Nucleus accumbens (tissue), 56 donors: ENCODE measurements at regions not wholly inside any gene's neighbourhood (a gene's known extent, or its start where the extent isn't known, plus 50 kb on each side); places are given as distances from the start of the nearest gene placed in this dataset.
"Not testable (repeated sequence)": the region's sequence is repeated elsewhere in the genome, so short reads cannot be mapped to it uniquely, and the experiment has no call there.

Source experiments
- DNase-seq, 56 donors: peaks; one replicate each; lab custom pipeline; 2025; lab: John Stamatoyannopoulos, UW

DNA sequence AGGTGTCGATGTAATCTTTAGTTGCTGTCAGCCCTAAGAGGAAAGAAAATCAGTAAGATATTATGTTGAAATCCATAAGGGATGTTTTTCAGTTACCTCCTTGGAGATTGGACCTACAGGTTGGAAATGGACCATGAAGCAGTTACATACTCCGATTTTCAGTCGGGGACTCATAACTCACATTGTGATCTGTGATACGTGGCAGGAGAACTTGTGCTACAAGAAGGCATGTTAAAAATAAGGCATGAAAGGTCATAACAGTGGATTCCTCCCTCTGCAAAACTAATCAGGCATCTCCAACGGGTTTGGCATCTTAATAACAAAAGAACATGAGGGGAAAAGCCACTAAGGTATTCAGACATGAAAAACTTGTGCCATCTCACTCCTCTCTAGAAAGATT is 111.2 kb upstream of the CACHD1 start:
- DNase-seq, result no peak

DNA sequence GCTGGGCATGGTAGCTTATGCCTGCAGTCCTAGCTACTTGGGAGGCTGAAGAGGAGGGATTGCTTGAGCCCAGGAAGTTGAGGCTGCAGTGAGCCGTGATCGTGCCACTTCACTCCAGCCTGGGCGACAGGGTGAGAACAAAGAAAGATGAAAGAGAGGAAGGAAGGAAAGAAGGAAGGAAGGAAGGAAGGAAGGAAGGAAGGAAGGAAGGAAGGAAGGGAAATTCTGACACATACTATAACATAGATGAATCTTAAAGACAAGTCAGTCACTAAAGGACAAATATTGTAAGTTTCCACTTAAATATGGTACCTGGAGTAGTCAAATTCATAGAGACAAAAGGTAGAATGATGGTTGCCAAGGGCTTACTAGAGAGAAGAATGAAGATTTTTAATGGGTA is 108.0 kb upstream of the CACHD1 start:
- DNase-seq, result no peak

DNA sequence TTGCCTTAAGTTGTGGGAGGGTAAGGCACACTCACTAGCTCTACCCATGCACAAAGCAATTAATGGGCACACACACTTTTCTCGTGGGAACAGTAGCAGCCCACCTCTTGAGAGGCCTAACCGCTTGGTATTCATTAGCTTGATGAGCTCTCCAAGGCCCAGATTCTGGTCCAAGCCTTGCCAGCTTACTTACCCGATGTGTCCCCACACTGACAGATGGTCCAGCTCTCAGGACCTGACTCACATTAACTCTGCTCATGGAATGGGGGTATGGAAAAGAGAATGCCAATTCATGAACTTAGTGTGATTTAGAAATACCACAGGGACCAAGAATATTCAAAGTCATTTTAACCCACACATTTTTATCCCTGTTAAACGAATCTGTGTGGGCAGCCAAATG is 106.8 kb upstream of the CACHD1 start:
- DNase-seq, result peak in 6 of 56 donors; percentile 2 to 52 (median 10)

- DNase-seq, result peak in 15 of 56 donors; percentile 2 to 48 (median 8)
Measured at GRCh38 chr1:64363616-64364015, 106.3 kb upstream of the CACHD1 start.

- DNase-seq, result no peak
Measured at GRCh38 chr1:64366821-64367220, 103.1 kb upstream of the CACHD1 start.

DNA sequence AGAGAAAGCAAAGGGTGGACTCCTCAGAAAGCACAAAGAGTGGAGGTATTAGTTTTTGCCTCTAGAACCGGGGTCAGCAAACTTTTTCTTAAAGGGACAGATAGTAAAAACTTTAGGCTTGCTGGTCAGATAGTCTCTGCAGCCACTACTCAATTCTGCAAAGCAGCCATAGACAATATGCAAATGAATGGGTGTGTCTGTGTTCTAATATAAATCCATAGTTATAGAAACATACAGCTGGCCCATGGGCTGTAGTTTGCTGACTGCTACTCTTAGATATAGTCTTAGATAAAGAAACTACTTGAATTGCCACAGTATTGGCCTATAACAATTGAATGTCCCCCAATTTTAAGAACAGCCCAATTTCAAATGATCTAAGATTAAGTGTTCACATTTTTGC is 101.6 kb upstream of the CACHD1 start:
- no peak for DNase-seq

DNA sequence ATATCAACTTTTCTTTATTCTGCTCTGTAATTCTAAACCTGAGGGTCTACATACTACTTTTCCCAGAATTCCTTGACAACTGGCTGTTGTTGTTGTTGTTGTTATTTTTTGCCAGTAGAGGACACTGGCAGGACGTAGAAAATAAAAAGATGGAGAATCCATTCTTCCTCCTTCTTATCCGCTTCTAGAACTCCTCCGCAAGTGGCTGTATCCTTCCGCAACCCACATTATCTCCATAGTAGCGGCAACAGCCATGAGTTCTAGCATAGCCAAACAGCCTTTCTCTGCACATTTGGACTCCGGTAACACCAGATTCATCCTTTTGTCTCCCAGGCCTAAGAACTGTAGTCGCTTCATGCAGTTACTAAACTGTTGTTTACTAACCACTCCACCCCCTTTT is 91.1 kb upstream of the CACHD1 start:
- no peak for DNase-seq

DNA sequence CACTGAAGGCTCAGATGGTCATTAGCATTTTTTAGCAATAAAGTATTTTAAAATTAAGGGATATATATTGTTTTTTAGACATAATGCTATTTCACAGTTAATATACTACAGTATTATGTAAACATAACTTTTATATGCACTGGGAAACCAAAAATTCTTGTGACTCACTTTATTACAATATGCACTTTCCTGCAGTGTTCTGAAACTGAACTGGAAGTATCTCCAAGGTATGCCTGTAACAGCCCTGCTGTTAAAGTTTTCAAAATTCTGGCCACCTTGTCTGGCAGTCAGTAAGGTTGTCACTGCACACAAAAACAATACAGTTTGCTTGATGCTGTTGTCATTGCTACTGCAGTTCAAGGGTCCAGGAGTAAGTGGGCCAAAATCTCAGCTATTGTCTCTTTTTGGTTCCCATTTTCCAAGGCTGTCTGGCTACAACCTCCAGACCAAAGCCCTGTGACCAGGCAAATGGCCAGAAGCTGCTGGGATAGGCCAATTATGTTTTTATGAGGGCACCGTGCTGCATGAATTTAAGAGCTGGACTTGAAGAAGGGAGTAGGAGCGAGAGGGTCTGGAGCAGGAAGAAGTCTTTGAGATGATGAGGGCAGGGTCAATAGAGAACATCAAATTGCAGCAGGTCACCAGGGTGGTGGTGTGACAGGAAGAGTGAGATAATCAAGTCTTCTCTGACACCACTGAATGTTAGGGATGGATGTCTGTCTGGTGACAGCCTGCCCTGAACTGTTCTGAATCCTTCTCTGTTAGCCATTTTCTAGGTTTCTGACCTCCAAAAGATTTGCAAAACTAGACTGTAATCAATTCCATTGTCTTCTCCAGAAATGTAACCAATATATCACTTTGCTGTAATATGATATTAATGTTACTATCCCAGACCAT is 82.3 kb upstream of the CACHD1 start:
- peak in 8 of 56 donors; percentile 0 to 14 (median 6) for DNase-seq

- no peak for DNase-seq
Measured at GRCh38 chr1:64388336-64388735, 81.6 kb upstream of the CACHD1 start.

- no peak for DNase-seq
Measured at GRCh38 chr1:64392109-64392508, 77.8 kb upstream of the CACHD1 start.

GRCh38 chr1:64393790-64394189 is 76.1 kb upstream of the CACHD1 start:
- no peak for DNase-seq

DNA sequence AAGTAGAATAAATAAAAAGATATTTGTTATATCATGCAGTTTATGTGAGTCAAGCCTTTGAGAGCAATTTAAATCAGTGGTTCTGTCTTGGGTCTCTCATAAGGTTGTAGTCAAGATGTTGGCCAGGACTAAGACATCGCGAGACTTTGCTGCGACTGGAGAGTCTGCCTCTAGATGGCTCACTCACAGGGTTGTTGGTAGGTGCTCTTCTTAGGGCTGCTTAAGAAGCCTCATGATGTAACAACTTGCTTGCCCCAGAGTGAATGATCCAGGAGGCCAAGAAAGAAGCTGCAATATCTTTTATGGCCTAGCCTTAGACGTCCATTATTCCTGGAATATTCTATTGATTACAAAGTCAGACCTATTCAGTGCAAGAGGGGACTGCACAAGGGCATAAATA is 73.1 kb upstream of the CACHD1 start:
- no peak for DNase-seq

DNA sequence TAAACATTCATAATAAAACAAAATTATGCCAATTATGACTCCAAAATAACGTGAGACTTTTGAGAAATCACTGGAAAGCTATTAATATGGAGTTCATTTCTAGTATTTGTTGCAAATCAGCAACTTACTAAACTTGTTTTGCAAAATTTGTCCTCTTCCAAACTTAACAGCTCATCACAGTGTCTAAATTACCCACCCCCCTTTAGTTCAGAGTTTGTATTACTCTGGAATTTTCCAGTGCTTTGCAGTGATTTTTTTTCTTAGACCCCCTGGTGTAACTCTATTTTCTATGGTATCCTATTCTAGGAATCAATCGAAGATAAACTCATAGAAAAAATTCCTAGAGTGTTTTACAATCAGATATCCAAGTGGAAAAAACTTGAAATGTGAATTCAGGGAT is 72.4 kb upstream of the CACHD1 start:
- no peak for DNase-seq

DNA sequence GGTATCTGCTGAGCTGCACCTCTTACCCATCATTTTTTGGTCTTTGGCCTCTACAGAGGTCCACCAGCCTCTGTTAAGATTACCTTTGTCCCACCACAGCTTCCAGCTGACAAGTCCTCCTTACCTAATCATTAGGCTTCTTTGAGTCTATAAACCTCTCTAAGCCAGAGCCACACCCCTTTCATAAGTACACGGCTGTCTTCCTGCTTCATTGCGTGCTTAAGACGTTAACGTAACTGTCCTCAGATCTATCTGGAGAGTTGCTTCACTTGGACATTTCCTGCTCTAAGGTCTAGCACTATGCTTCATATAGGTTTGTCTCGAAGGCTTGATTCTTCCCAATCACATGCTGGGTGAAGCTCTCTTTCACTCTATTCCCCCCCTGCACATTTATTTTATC is 71.0 kb upstream of the CACHD1 start:
- DNase-seq, result no peak

GRCh38 chr1:64401285-64401684 is 68.6 kb upstream of the CACHD1 start:
- DNase-seq, result no peak

GRCh38 chr1:64403331-64403730 is 66.6 kb upstream of the CACHD1 start:
- DNase-seq, result no peak

DNA sequence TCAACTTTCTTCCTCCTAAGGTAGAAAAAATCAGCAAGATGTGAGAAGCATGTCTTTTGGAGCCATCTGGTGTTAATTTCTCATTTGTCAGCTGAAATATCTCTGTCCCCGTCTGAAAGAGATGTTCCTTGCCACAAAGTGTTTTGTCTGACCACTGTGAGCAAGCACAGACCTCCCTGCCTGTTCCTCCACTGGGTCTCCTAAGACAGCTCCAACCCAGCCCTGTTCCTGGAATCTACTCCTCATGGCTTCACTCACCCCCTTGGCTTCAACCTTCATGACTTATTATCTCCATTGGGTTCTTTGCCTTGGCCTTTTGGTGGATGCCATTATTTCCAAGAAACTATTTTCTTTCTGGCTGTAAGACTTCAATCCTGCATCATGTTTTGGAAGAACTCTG is 65.7 kb upstream of the CACHD1 start:
- no peak for DNase-seq

- DNase-seq, result no peak
Measured at GRCh38 chr1:64405833-64406232, 64.1 kb upstream of the CACHD1 start.

- DNase-seq, result no peak
Measured at GRCh38 chr1:64410217-64410616, 59.7 kb upstream of the CACHD1 start.

- not testable (repeated sequence) for DNase-seq
Measured at GRCh38 chr1:64414855-64415546, 54.9 kb upstream of the CACHD1 start.

GRCh38 chr1:64417803-64418202 is 52.1 kb upstream of the CACHD1 start:
- no peak for DNase-seq
